DMS114 treated with DMSO at 0.1 percent for 48 hours (cell line): ENCODE measurements at regions not wholly inside any gene's neighbourhood (a gene's known extent, or its start where the extent isn't known, plus 50 kb on each side); places are given as distances from the start of the nearest gene placed in this dataset.

Source experiments
- DNase-seq: peaks from one replicate; lab custom pipeline; 2025; ENCODE audit not compliant: unreplicated experiment; lab: John Stamatoyannopoulos, UW

DNA sequence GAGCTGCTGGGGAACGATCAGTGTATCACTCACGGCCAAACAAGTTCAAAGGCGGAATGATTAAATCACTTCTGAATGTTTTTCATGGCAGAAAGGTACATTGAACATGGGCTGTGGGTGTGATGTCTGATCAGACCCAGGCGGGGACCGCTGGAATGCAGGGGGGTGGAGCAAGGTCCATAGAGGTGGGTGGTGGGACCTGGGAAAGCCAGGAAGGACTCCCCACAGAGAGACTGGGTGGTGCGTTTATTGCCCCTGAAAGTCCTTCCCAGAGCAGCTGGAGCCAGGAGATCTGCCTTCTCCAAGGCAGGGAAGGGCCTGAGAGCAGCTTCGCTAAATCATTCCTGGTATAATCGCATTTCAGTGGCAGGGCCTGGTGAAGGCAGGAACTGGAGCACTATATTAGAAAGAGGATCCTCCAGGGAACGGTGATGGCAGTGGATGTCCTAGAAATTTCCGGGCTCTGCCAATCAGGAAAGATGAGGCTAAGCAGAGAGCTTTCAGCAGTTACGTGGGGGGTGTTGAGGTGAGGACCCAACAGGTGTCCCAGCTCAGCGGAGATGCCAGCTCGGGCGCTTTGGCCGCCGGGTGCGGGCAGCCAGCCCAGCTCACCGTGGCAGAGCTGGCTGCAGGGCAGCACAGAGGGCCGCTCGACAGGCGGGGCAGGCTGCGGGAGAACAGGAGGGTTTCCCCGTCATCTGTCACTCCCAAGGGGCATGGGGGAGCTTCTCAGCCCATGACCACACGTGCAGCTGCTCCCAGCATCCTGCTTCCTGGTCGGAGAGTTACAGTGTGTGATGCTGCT is 271.7 kb downstream of the CTTN start:
- DNase-seq = no peak

DNA sequence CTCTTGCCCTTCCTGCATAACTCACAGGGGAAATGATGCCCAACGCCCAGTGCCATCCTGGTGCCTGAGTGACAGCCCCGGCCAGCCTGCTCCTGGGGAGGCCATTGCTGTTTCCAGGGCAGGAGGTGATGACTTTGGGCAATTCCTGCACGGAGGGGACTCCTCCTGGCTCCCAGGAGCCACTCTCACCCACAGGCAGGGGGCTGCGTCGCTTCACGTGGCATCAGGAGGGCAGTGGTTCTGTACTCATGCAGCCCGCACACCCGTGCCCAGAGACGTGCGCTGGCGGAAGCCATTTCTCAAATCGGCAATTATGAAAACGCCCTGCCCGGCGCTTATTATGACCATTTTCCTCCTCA is 272.3 kb downstream of the CTTN start:
- DNase-seq = no peak

DNA sequence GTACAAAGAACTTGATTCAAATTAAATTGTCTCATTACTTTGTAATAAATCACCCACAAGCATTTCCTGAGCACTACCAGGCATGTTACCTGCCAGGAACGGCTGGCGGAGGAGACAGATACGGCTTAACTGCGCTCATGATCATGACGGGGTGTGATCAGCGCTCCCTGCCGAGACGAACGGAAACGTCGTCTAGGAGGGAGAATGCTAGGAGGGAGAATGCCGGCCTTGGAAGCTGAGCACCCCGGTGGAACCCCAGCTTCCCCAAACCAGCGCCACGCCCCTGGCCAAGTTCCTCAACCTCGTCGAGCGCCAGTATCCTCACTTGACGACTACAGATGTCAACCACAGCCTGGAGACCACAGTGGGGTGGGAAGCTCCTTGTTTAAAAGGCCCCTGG is 272.8 kb downstream of the CTTN start:
- DNase-seq = no peak

DNA sequence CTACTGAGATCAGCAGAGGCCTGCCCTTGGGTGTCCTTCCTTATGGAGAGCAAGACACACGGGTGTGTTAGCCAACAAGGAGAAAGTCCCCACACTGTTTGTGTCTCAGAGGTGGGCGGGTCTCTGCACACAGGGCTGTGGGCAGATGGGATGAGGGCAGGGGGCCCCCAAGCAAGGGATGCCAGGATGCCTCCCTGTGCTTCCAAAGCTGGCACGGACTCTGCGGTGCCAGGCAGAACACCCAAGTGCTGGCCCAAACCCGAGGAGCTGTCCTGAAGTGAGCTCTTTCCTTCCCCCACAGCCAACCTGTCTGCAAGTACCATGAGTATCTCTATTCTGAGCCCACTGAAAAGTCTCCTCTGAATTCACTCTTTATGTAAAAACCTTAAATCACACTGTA is 273.3 kb downstream of the CTTN start:
- DNase-seq = no peak

DNA sequence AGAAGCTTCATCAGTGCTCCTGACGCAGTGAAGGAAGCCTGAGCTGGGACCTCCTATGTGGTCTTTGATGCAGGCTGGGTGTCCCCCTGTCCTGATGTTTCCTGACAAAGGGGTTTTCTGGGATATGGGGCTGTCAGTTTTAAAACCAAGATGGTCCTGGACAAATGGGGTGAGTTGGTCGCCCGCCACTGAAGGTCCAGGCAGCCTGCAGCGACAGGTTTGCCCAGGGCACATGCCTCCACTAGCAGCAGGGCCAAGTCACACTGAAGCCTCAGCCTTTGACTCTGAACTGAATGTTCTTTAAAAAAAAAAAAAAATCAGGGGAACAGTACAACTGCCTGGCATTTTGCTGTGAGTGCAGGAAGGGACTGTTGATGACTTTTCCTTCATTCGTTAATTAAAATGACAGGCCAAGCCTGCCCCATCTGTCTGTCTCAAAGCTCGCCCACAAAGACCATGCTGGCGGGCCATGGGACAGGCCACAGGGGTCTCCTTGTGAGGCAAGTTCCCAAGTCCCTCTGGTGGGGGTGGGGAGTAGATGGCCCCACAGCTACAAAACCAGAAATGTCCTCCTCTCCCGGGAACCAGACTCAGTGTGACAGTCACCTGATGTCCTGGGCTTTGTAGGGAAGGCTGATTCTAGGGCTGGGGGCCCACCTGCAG is 274.8 kb downstream of the CTTN start:
- DNase-seq = no peak

DNA sequence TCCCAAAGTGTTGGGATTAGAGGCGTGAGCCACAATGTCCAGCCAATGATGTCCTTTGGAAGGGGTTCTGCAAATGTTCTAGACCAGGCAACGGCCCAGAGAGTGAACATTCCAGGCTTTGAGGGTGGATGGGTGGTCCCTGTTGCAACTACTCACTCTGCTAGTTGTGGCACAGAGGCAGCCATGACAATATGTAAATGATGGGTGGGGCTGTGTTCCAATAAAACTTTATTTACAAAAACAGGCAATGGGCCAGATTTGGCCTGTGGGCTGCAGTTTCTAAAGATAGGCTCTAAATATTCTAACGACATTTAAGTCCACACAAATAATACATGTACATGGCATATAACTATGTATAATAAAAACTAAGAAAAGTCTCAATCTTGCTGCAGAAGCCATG is 276.3 kb downstream of the CTTN start:
- DNase-seq = no peak

DNA sequence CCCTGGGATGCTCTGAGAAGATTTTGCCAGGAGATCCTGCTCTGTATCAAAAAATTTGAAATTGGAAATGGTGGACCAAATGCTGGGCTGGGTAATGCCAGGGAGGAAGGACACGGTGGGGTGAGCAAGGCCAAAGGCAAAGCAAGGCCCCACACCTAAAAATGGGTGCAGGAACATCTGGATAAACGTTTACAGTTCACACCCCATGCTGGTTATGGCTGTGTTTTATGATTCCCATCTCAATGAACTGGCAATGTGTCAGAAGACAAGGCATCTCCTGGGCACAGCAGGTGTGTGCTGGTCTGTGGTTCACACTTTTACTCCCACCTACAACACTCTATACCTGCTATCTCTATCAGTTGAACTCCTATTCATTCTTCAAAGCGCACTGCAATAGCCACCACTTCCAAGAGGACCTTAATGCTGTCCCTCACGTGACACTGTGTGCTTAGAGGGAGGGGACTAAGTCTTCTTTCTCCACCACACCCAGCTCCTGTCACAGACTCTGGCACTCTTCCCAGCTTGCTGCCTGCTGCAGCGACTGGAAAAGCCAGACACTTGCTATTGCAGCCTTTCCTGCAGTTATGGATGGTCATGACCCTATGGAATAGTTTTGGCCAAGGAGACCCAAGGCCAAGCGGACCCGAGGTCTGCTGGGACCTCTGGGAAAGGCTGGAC is 277.5 kb downstream of the CTTN start:
- DNase-seq = no peak

DNA sequence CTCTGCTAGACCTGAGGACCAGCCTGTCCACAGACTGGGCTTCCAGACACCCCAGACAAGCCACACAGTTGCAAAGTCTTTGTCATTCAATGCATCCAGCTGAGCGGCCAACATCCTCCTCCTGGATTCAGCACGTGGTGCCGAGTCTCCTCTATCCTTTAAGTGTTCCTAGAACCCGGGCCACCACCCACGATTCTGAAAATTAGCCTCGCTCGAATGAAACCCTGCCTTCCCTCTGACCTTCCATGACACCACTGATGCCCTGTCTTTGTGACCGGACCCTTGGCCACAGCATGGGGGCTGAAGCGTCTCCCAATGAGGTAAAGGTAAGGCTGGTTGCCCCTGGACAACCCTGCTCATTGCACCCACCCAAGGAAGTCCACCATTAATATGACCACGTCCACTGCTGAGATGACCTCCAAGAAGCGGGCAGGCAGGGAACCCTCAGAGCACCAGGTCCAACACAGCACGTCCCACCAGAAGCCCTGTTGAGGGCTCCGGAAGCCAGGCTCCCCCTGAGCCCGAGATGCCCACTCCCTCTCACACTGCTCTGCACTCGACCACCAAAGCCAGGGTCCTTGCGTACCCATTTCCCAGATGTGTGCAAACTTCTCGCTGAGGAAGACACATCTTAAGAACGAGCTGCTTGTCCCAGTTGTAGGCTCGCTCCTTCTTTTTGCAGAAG is 279.0 kb downstream of the CTTN start:
- no peak for DNase-seq

DNA sequence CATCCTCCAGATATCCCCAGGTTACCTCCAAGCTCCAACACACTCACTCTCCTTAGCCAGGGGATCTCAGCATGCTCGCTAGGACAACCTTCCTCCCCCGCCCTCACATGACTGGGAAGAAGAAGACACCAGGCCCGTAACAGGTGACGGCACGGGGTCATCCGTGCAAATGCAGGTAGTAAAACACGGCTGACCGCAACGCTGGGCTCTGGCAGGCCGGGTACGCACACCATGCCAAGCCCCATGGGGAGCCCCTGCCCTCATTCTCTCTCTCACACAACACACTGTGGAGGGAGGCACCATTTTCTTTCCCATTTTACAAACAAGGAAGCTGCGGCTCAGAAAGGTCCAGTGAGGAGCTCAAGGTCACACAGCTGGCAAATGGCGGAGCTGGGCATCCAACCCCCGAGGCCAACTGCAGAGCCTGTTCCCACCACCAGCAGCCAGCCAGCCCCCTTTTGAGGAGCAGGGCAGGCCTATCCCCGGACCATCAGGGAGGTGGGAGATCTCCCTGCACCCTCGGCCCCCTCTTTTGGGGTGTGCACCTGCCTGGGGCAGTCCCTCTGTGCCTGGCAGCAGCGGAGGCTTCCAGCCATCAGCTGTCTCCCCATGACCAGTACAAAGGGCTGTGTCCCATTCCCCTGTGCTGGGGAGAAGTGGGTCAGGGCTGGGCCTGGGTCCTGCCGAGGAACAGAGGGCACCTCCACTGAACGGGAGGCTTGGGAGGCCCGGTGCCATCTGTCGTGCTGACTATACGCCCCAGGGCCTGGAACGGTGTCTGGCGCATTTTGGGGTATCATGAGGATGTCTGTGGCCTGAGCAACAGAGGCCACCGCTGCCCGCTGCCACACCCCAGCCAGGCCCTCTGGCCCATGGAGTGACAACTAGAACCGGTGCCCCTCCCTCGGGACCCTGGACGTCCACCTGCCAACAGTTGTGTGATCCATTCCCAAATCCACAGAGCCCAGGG is 280.9 kb downstream of the CTTN start:
- no peak for DNase-seq

DNA sequence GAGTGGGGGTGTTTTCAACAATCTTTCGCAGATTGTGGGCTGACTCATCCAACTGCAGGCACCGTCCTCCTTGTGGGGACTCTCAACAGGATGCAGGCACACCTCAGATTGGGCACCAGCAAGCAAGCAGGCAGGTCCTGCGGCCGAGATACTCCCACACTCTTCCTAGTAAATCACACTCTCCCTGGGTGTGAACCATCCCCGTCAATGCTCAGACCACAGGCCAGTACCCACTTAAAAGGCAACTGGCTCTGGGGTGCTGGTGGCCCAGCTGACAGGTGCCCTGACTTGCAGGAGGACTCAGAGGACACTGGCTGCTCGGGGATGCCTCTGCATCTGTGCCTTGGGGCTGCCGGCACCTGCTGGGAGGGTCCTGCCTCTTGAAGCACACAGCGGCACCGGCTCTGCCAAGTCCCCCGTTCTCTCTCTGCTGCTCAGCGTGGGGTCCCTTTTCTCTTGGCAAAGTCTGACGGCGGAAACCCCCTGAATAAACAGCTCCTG is 282.5 kb downstream of the CTTN start:
- no peak for DNase-seq

DNA sequence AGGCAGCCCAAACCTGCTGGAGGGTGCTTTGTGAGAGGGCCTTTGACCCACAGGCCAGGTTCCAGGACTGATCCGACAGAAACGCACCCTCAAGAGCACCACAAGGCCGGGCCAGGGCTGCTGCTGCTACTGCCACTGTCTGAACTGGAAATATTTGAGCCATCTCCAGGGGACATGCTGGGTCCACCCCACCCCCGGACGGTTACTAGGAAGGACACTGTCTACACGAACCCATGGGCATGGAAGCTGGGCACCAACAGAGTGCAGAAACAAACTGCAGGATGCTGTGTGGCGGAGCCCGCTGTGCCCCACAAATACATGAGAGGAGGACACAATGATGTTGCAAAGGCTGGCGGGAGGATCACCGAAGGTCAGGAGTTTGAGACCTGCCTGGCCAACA is 283.7 kb downstream of the CTTN start:
- DNase-seq = no peak

DNA sequence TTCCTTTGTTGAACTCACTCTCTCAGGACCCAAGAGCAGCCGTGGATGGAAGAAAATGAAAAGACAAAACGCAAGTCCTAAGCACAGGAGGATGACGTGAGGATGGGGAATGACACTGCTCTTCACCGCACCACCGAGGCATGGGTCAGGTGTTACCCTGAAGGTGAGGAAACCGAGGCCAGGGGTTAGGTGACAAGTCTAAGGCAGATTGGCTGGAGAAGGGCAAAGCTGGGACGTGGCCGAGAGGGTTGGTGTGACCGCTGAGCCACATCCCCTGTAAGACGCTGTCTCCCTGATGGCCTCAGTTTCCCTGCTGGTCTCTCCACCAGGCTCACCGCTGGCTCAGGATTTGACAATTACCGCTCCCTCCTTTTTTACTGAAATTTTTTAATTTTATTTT is 284.4 kb downstream of the CTTN start:
- DNase-seq = no peak

DNA sequence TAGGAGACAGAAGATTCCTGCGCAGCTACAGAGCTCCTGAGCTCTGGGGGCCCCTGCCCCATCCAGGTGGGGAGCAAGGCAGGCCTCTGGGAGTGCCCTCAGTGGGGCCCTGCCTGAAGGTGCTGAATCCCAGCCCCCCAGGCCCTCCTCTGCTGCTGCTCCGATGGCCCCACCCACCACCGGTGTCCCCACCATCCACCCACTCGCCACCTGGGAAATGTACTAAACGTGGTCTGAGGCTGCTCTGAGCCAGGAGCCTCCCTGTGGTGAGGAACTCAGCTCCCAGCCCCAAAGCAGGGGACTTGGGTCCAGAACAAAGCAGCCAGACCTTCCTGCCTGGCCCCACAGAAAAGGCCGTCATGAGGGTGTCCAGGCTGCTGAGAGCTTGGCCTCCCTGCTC is 289.4 kb downstream of the CTTN start:
- no peak for DNase-seq

DNA sequence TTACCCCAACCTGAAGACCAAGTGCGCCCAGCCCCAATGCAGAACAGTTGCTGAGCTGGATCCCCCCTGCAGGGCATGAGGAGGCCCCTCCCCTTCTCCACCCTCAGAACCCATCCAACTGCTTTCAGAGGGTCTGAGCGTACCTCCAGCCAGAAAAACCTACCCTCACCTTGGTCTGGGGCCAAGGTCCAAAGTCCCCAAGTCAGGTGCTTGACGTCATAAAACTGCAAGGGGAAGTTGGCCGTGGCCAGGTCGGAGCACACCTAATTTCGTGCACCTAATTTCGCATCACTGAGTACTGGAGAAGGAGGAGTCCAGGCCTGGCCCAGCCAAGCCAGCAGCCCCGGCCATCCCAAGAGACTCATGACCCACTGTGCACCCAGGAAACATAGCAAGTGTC is 289.8 kb downstream of the CTTN start:
- DNase-seq = no peak

DNA sequence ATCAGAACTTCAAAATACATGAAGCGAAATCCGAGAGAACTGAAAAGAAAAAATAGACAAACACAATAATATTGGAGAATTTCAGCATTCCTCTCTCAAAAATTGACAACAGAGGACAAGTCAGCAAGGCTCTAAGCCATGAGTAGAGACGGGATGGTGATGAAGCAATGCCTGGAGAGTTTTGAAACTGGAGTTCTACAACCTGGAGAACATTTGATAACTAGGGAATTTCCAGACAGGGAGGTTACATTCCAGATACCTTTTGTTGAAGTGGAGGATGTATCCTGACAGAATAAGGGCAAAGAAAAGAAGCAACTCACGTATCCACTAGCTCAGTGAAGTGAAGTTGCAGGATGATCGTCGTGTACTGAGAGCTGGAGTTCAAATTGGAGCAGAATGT is 291.4 kb downstream of the CTTN start:
- no peak for DNase-seq

DNA sequence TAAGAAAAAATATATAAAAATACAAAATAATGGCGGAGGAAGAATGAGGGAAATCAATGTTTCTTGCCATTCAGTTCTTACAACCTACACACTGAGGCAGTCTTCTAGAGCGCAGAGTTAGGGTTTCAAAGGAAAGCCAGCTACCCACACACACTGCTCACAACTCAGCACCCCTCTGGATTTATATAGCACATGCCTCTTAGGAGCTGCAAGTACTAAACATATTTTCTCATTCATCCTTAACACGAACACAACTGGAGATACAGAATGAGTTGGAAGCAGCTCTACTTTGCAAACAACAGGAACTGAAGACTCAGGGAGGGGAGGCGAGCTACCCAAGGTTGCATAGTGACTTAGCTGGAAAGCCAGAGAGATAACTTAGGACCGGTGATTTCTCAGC is 293.8 kb downstream of the CTTN start:
- no peak for DNase-seq

DNA sequence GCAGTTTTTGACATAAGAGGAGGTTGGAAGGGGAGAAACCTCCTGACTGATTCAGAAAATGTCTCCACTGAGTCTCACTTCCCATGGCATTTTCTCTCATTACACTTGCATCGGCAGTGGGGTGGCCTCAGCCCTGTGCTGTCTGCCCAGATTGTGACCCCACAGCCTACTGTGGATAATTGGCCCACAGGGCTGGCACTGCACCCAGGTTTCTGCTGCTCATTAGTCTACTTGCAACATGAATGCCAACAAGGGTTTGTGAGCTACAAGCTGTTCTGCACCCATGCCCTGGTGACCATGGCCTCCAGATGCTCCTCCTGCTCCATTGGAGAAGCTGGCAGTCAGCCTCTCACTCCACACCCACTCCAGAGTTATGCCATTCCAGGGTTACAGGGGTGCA is 296.0 kb downstream of the CTTN start:
- DNase-seq = no peak

DNA sequence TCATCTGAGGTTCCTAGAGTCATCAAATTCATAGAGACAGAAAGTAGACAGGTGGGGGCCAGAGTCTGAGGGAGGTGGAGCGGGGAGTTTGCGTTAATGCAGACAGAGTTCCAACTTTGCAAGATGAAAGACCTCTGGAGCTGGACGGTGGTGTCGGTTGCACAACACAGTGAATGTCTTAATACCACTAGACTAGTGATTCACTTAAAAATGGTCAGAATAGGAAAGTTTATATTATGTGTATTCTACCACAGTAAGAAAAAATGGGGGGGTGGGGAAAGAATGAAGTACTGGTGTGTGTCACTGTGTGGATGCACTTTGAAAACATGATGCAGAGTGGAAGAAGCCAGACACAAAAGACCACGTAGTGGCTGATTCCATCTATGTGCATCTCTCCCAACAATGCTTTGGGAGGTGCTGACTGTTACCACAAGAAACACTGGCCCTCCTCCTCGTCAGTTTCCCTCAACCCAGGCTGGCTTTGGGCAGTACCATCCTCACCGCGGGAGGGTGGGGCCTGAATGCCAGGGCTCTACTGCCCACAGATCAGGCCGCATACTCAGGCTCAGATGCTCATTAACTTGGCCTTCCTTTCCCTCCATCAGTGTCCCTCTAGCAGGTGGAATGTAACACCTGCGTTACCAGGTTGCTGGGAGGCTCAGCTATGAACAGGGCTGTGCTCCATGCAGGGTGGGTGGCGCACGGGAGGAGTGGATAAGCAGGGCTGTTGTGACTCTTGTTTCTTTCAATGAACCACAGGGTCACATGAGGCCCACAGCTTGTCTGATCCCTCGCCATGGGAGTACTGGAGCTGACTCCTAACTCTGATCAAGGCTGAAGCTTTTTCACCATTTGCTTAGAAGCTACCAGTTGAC is 297.0 kb downstream of the CTTN start:
- DNase-seq = no peak

DNA sequence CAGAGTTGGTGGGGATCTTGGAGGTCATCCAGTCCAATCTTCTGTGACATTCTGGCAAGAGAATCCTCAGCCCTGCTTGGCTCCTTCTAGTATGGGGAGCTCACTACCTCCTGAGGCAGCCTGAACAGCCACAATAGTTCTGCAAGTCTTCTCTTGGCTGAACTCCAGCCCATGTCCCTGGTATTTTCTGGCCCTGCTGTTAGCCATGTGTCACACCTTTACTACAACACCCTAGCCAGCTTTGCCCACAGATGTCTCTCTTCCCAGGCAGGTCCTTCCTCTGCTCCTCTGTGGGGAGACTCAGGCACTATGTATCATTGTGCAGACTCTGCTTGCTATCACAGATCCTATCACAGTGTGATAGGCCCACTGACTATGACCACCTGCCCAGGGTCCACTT is 297.7 kb downstream of the CTTN start:
- DNase-seq = no peak

DNA sequence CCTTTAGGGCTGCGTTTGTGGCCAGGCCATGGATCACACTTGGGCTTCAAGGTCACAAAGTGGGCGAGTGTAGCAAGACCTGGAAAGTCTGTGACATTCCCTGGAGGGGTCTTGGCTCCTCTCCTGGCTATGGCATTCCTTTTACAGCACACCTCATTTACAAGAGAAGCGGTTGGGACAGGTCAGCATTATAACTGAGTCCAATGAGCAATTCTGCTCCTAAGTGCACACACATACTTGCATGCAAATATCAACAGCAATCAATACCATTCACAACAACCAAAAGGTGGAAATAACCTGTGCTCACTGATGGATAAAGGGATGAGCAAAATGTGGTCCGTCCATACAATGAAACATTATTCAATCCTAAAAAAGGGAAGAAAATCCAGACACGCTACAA is 298.2 kb downstream of the CTTN start:
- DNase-seq = no peak
